DND-41 (cell line): ENCODE measurements at regions not wholly inside any gene's neighbourhood (a gene's known extent, or its start where the extent isn't known, plus 50 kb on each side); places are given as distances from the start of the nearest gene placed in this dataset.

Experiments
- ATAC-seq: fragments of 200-7000 bp; cut with Tn5 transposase; 3 replicates; pipeline ENCODE4 v1.9.1; 2021; ENCODE audit warnings: low read depth; ENCODE audit not compliant: insufficient read depth
- DNase-seq: peaks from one replicate; pipeline ENCODE4 v3.0.0-alpha.2; 2020
- H2AFZ ChIP-seq: 2 replicates; pipeline ENCODE4 v1.6.0; 2012; ENCODE audit warnings: low read depth, low read length
- H3K27ac ChIP-seq: 2 replicates; pipeline ENCODE4 v1.5.1; 2012; ENCODE audit warnings: low read length, inconsistent platforms
- H3K27me3 ChIP-seq: fragments of 200-600 bp; sonication (generic); 2 replicates; pipeline ENCODE4 v1.6.0; 2012; ENCODE audit warnings: low read length, mild to moderate bottlenecking, inconsistent platforms; ENCODE audit not compliant: insufficient read depth, poor library complexity
- H3K36me3 ChIP-seq: 2 replicates; pipeline ENCODE4 v1.5.1; 2012; ENCODE audit warnings: low read length, inconsistent platforms; ENCODE audit not compliant: insufficient read depth
- H3K4me1 ChIP-seq: 2 replicates; pipeline ENCODE4 v1.5.1; 2012; ENCODE audit warnings: mild to moderate bottlenecking, low read length; ENCODE audit not compliant: insufficient read depth
- H3K4me2 ChIP-seq: 2 replicates; pipeline ENCODE4 v1.6.0; 2012; ENCODE audit warnings: mild to moderate bottlenecking, moderate library complexity, low read length, inconsistent platforms; ENCODE audit not compliant: insufficient read depth
- H3K4me3 ChIP-seq, 2 experiments: fragments of 200-600 bp in 1 of 2; shearing (Covaris generic) in 1 of 2; 2 replicates each; pipeline ENCODE4 v1.5.1; 2012 to 2016; ENCODE audit warnings: inconsistent platforms in 2 of 2, low read length in 2 of 2, mild to moderate bottlenecking in 2 of 2, low read depth in 1 of 2, moderate library complexity in 1 of 2
- H3K79me2 ChIP-seq: 2 replicates; pipeline ENCODE4 v1.6.0; 2012; ENCODE audit warnings: low read length, inconsistent platforms; ENCODE audit not compliant: insufficient read depth
- H3K9ac ChIP-seq: 2 replicates; pipeline ENCODE4 v1.6.0; 2012; ENCODE audit warnings: low read depth, mild to moderate bottlenecking, inconsistent platforms, low read length, moderate library complexity
- H3K9me3 ChIP-seq: 2 replicates; pipeline ENCODE4 v1.5.1; 2012; ENCODE audit warnings: low read length, moderate library complexity, mild to moderate bottlenecking, inconsistent platforms; ENCODE audit not compliant: insufficient read depth, severe bottlenecking
- H4K20me1 ChIP-seq: 2 replicates; pipeline ENCODE4 v1.6.0; 2012; ENCODE audit warnings: low read length; ENCODE audit not compliant: insufficient read depth
- EZH2 ChIP-seq: IDR thresholded peaks from 3 replicates; pipeline ENCODE4 v1.6.1; 2012; ENCODE audit warnings: borderline replicate concordance, low read depth, mild to moderate bottlenecking, moderate library complexity, low read length, inconsistent platforms; ENCODE audit not compliant: severe bottlenecking
- TF ChIP-seq, protein P1 (sequence below): IDR thresholded peaks from 2 replicates; pipeline ENCODE4 v1.5.1; 2012; ENCODE audit warnings: borderline replicate concordance, low read length, moderate library complexity, mild to moderate bottlenecking; ENCODE audit not compliant: poor library complexity, severe bottlenecking; ENCODE audit errors: extremely low read depth

GRCh38 chr11:8325591-8326304 is 62.1 kb upstream of the LMO1 start:
- TF ChIP-seq, protein P1, sequence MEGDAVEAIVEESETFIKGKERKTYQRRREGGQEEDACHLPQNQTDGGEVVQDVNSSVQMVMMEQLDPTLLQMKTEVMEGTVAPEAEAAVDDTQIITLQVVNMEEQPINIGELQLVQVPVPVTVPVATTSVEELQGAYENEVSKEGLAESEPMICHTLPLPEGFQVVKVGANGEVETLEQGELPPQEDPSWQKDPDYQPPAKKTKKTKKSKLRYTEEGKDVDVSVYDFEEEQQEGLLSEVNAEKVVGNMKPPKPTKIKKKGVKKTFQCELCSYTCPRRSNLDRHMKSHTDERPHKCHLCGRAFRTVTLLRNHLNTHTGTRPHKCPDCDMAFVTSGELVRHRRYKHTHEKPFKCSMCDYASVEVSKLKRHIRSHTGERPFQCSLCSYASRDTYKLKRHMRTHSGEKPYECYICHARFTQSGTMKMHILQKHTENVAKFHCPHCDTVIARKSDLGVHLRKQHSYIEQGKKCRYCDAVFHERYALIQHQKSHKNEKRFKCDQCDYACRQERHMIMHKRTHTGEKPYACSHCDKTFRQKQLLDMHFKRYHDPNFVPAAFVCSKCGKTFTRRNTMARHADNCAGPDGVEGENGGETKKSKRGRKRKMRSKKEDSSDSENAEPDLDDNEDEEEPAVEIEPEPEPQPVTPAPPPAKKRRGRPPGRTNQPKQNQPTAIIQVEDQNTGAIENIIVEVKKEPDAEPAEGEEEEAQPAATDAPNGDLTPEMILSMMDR, result no peak
- no peak for TF ChIP-seq EZH2
- Histone ChIP-seq H2AFZ (no peak overlapping the region), H3K9me3 (no peaks in the 10 kb centered on the region), H3K4me3 (no peak overlapping the region), H3K36me3 (no peaks in the 10 kb centered on the region), H3K4me2 (no peak overlapping the region), H3K79me2 (no peaks in the 10 kb centered on the region), H4K20me1 (0 out of 2 replicates have a peak, but pooled peaks cover 3% of the 10 kb centered on the region), H3K9ac (no peak overlapping the region), H3K27me3 (no peaks in the 10 kb centered on the region), H3K27ac (no peak overlapping the region), H3K4me1 (no peaks in the 10 kb centered on the region)
- no peak for DNase-seq
- no peak for ATAC-seq

DNA sequence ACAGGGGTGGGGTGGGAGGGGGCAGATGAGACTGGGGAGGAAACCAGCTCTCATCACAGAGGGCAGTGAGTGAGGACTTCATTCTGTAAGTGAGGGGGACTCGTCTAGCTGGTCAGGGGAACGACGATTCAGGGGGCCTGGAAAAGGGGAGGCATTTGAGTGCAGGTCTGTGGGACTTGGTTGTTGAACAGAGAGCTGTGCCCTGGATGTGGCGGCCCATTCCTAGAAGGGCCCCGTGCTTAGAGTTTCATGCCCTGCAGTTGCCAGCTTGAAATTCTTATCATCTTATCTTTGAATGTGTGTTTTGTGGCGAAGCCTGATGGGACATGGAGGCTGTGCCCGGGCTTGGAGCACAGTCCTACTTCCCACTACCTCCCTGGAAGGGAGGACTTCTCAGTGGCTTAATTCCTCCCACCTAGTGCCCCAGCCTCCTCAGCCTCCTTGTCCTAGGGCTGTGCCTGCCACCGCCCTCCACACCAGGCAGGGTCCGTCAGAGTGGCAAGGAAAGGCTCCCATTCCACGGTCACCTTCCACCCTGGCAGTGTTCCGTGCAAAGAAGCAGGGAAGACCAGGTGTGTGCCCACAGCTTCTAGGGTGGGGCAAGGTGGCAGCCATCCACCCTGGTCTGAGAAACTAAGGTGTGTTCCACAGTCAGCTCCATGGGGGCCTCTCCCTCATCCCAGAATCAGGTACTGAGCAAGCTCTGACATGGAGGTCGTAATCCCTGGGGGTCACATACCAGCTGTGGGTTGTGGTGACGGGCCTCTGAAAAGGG is 59.7 kb upstream of the LMO1 start:
- Histone ChIP-seq H3K79me2 (no peaks in the 10 kb centered on the region), H3K4me3 (no peak overlapping the region), H2AFZ (no peak overlapping the region), H3K36me3 (no peaks in the 10 kb centered on the region), H3K9me3 (no peaks in the 10 kb centered on the region), H3K27ac (no peak overlapping the region), H4K20me1 (no peaks in the 10 kb centered on the region), H3K4me1 (no peaks in the 10 kb centered on the region), H3K27me3 (no peaks in the 10 kb centered on the region), H3K9ac (no peak overlapping the region), H3K4me2 (no peak overlapping the region)
- DNase-seq (no peak), ATAC-seq (no peak)
- TF ChIP-seq EZH2, result no peak
- TF ChIP-seq, protein P1, result no peak

- no peaks in the 10 kb centered on the region for H3K4me1 ChIP-seq
- no peaks in the 10 kb centered on the region for H3K79me2 ChIP-seq
- no peaks in the 10 kb centered on the region for H3K9me3 ChIP-seq
- TF ChIP-seq, protein P1, result no peak
- TF ChIP-seq EZH2, result no peak
- no peaks in the 10 kb centered on the region for H3K36me3 ChIP-seq
- H2AFZ ChIP-seq, result no peak overlapping the region
- no peak overlapping the region for H3K4me3 ChIP-seq
- no peak overlapping the region for H3K4me2 ChIP-seq
- no peak for DNase-seq
- H3K9ac ChIP-seq, result no peak overlapping the region
- H4K20me1 ChIP-seq, result no peaks in the 10 kb centered on the region
- H3K27me3 ChIP-seq, result no peaks in the 10 kb centered on the region
- ATAC-seq, result no peak
- H3K27ac ChIP-seq, result no peak overlapping the region
Measured at GRCh38 chr11:8321876-8322275, 58.2 kb upstream of the LMO1 start.
